IPS-20b (cell line): ENCODE measurements at regions not wholly inside any gene's neighbourhood (a gene's known extent, or its start where the extent isn't known, plus 50 kb on each side); places are given as distances from the start of the nearest gene placed in this dataset.
"Not testable (repeated sequence)": the region's sequence is repeated elsewhere in the genome, so short reads cannot be mapped to it uniquely, and the experiment has no call there.

ENCODE experiments used
- H3K27ac ChIP-seq: one replicate; pipeline ENCODE4 v1.5.1; 2013; ENCODE audit warnings: low read length
- H3K27me3 ChIP-seq: 2 replicates; pipeline ENCODE4 v1.6.1; 2013; ENCODE audit warnings: mild to moderate bottlenecking, low read length, inconsistent platforms; ENCODE audit not compliant: insufficient read depth
- H3K36me3 ChIP-seq: 2 replicates; pipeline ENCODE4 v1.6.1; 2013; ENCODE audit warnings: low read depth, mild to moderate bottlenecking, inconsistent platforms, low read length, moderate library complexity; ENCODE audit not compliant: insufficient read depth
- H3K4me1 ChIP-seq: 2 replicates; pipeline ENCODE4 v1.6.1; 2013; ENCODE audit warnings: mild to moderate bottlenecking, control low read depth, inconsistent platforms, low read length, moderate library complexity; ENCODE audit not compliant: insufficient read depth
- H3K4me3 ChIP-seq: 2 replicates; pipeline ENCODE4 v1.5.1; 2013; ENCODE audit warnings: mild to moderate bottlenecking, low read length, inconsistent platforms
- H3K9ac ChIP-seq: 2 replicates; pipeline ENCODE4 v1.6.1; 2013; ENCODE audit warnings: low read depth, mild to moderate bottlenecking, inconsistent platforms, low read length, moderate library complexity
- H3K9me3 ChIP-seq: 2 replicates; pipeline ENCODE4 v1.6.1; 2013; ENCODE audit warnings: mild to moderate bottlenecking, low read depth, low read length, inconsistent platforms; ENCODE audit not compliant: insufficient read depth

DNA sequence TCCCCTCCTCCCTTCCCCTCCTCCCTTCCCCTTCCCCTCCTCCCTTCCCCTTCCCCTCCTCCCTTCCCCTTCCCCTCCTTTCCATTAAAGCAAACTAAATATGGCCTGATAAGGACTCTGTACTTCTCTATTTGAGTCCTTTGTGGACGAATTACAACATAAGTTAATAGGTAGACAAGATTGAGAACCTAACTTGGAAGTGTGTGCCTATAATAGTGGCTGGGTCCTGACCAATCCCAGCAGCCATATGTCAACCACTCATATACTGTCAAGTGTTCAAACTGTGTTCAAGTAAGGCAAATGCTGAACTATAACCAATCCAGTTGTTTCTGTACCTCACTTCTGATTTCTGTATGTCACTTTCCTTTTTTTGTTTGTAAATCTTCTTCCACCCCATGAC lies 97.1 kb upstream of the RBMS1 start:
- Histone ChIP-seq H3K27ac (no peak overlapping the region), H3K36me3 (no peaks in the 10 kb centered on the region), H3K4me3 (no peak overlapping the region), H3K9ac (no peak overlapping the region), H3K27me3 (no peaks in the 10 kb centered on the region), H3K9me3 (peaks cover 10% of the 10 kb centered on the region), H3K4me1 (no peaks in the 10 kb centered on the region)

DNA sequence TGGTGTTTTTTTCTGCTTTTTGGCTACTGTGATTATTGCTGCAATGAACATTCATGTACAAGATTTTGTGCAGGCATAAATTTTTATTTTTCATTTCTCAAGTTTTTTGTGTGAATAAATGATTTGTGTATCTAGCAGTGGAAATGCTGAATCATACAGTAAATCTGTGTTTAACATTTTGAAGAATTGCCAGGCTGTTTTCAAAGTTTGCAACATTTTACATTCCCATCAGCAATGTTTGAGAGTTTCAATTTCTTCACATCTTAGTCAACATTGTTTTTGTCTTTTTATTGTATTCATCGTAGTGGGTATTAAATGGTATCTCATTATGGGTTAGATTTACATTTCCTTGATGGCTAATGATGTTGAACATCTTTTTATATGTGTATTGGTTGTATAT lies 98.8 kb upstream of the RBMS1 start:
- no peaks in the 10 kb centered on the region for H3K4me1 ChIP-seq
- no peaks in the 10 kb centered on the region for H3K36me3 ChIP-seq
- H3K4me3 ChIP-seq = no peak overlapping the region
- no peak overlapping the region for H3K9ac ChIP-seq
- no peaks in the 10 kb centered on the region for H3K27me3 ChIP-seq
- H3K27ac ChIP-seq = no peak overlapping the region
- peaks cover 10% of the 10 kb centered on the region for H3K9me3 ChIP-seq

DNA sequence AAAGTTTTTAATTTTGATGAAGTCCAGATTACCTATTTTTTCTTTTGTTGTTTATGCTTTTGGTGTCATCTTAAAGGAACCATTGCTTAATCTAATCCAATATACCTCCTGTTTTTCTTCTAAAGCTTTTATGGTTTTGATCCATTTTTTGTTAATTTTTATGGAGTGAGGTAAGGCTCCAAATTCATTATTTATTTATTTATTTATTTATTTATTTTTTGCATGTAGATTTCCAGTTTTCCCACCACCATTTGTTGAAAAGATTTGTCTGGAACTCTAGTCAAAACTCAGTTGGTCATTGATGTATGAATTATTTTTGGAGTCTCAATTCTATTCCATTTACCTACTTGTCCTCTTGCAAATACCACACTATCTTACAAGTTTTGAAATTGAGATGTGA lies 99.4 kb upstream of the RBMS1 start:
- H3K27ac ChIP-seq = no peak overlapping the region
- H3K4me3 ChIP-seq = no peak overlapping the region
- no peak overlapping the region for H3K9ac ChIP-seq
- peaks cover 10% of the 10 kb centered on the region for H3K9me3 ChIP-seq
- no peaks in the 10 kb centered on the region for H3K27me3 ChIP-seq
- H3K4me1 ChIP-seq = no peaks in the 10 kb centered on the region
- no peaks in the 10 kb centered on the region for H3K36me3 ChIP-seq

DNA sequence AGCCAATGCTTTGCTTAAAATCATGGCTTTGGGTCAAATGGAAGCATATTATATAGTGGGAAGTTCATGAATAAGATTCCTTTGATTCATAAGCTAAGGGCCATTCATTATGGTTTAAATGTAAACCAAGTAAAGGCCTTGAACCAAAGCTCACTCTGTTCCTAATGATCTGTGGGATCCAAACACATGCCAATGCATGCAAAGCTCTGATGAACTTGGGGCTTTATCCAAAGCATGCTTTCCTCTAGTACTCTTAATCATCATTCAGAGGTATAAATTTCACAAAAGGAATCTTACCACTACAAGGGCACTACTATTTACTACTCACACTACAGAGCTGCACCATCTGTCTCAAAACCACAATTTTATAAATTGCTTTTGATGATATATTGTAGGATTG lies 102.8 kb upstream of the RBMS1 start:
- H3K4me3 ChIP-seq = no peak overlapping the region
- H3K4me1 ChIP-seq = no peaks in the 10 kb centered on the region
- H3K27me3 ChIP-seq = no peaks in the 10 kb centered on the region
- H3K9me3 ChIP-seq = peaks cover 10% of the 10 kb centered on the region; the same call in 1 of the 2 replicates
- no peaks in the 10 kb centered on the region for H3K36me3 ChIP-seq
- H3K27ac ChIP-seq = no peak overlapping the region
- no peak overlapping the region for H3K9ac ChIP-seq

DNA sequence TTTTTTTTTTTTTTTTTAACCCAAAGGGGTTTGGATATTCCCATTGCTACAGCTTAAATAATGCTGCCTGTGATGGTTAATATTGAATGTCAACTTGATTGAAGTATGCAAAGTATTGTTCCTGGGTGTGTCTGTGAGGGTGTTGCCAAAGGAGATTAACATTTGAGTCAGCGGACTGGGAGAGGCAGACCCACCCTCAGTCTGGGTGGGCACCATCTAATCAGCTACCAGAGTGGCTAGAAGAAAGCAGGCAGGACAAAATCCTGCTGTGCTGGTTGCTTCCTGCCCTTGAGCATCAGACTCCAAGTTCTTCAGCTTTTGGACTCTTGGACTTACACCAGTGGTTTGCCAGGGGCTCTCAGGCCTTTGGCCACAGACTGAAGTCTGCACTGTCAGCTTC lies 106.8 kb upstream of the RBMS1 start:
- not testable (repeated sequence) for H3K9me3 ChIP-seq, H3K36me3 ChIP-seq, H3K27ac ChIP-seq, H3K9ac ChIP-seq, H3K4me3 ChIP-seq, H3K4me1 ChIP-seq, H3K27me3 ChIP-seq

DNA sequence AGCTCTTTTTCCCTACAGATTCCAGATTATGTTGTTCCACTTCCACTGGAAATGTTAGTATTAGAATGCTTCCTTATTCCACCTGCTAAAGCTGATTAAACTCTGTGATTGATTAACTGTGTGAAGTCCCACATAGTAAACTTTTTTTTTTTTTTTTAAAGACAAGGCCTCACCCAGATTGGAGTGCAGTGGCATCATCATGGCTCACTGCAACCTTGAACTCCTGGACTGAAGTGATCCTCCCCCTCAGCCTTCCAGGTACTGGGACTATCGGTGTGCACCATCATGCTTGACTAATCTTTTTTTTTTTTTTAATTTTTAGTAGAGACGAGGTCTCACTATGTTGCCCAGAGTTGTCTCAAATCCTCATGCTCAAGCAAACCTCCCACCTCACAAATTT lies 108.5 kb upstream of the RBMS1 start:
- no peaks in the 10 kb centered on the region for H3K36me3 ChIP-seq

DNA sequence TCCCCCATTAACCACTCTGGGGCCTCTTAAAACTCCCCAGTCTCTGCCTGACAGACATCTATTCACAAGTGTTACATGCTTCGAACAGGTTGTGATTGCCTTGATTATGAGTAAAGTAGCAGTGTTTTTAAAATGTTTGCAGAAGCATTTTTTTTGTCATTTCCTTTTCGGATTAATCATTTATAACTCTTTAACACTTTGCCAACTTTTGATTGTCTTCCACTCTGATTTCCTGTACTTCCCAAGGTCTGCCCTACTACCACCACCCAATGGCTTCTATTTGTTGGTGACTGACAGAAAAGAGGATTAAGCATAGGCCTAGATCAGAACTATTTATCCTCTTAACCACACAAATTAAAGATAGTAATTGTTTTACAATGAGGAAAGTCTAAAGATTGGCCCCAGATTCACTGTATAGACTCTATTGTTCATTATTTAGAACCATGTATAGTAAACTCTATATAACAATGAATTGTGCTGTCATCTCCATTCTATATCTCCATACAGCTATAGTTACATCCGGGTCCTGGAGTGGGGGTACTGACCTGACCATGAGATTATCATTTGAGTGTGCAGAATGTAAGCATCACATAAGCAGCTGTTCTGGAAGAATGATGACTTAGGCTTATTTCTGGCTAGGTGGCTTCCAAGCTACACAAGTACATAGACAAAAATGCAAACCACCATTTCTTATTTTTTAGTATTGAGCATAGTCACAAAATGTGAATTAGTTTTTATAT lies 110.3 kb upstream of the RBMS1 start:
- no peaks in the 10 kb centered on the region for H3K9me3 ChIP-seq
- no peaks in the 10 kb centered on the region for H3K36me3 ChIP-seq
- peaks cover 3% of the 10 kb centered on the region; the same call in 1 of the 2 replicates for H3K4me1 ChIP-seq
- H3K27ac ChIP-seq = no peak overlapping the region
- no peak overlapping the region for H3K9ac ChIP-seq
- no peak overlapping the region for H3K4me3 ChIP-seq
- H3K27me3 ChIP-seq = no peaks in the 10 kb centered on the region

More for the DNA sequence above, 108.5 kb upstream of the RBMS1 start:
- no peak overlapping the region for H3K4me3 ChIP-seq
- no peaks in the 10 kb centered on the region for H3K4me1 ChIP-seq
- H3K27me3 ChIP-seq = no peaks in the 10 kb centered on the region
- no peak overlapping the region for H3K9ac ChIP-seq
- H3K9me3 ChIP-seq = no peaks in the 10 kb centered on the region
- H3K27ac ChIP-seq = no peak overlapping the region

DNA sequence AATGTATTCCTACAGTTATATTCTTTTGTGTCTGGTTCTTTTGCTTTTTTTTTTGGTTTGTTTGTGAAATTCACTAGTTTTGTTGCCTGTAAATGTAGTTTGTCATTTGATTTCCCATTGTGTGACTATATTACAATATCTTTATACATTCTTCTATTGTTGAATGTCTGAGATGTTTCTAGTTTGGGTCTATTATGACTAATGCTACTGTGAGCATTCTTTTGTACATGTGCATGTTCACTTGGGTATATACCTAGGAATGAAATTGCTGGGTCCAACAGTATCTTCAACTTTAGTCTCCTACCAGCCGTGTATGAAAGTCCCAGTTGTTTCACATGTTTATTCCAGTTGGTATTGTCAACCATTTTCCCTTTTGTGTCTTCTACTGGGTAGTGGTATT lies 112.7 kb upstream of the RBMS1 start:
- Histone ChIP-seq H3K27ac (no peak overlapping the region), H3K9me3 (no peaks in the 10 kb centered on the region), H3K9ac (no peak overlapping the region), H3K4me3 (no peak overlapping the region), H3K27me3 (no peaks in the 10 kb centered on the region), H3K4me1 (peaks cover 3% of the 10 kb centered on the region; the same call in 1 of the 2 replicates), H3K36me3 (no peaks in the 10 kb centered on the region)

DNA sequence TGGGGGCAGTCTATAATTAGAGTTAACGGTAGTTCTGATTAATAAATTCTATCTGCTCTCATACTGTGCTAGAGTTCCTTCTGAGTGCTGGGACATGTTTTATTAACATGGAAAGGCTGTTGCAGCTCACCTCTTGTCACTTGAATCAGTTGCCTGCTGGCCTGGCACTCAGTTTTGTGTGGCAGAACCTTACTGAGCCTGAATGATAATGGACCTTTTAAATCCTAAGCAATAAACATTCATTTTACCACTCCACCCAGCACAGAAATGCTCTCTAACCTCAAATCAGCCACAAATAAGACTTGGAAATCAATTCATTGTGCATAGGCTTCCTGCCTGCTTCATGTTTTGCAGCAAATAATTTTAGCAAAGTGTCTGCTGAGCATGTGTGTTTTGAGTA lies 115.0 kb upstream of the RBMS1 start:
- no peak overlapping the region for H3K9ac ChIP-seq
- no peaks in the 10 kb centered on the region for H3K27me3 ChIP-seq
- peaks cover 3% of the 10 kb centered on the region; the same call in 1 of the 2 replicates for H3K4me1 ChIP-seq
- H3K36me3 ChIP-seq = no peaks in the 10 kb centered on the region
- H3K9me3 ChIP-seq = no peaks in the 10 kb centered on the region
- H3K4me3 ChIP-seq = no peak overlapping the region
- H3K27ac ChIP-seq = no peak overlapping the region

DNA sequence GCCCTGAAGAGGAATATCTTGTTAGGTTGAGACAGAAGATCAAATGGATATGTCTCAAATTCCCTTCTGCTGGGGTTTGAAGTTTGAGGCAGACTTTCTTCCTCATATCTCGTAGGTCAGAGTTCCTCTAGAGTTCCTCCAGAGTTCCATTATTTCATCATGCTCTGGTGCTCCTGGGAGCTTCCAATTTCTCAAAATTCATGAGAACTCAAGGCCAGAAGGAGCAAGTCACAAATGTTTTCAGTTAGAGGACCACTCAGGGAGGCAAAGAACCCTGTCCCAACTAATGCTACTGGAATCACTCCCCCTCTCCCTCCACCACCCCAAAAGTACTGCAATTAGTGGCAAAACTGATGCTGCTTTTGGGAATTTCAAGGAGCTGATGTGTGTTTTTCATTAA lies 115.7 kb upstream of the RBMS1 start:
- Histone ChIP-seq H3K9me3 (no peaks in the 10 kb centered on the region), H3K9ac (no peak overlapping the region), H3K27me3 (no peaks in the 10 kb centered on the region), H3K4me1 (peaks cover 3% of the 10 kb centered on the region; the same call in 1 of the 2 replicates), H3K36me3 (no peaks in the 10 kb centered on the region), H3K4me3 (no peak overlapping the region), H3K27ac (no peak overlapping the region)

DNA sequence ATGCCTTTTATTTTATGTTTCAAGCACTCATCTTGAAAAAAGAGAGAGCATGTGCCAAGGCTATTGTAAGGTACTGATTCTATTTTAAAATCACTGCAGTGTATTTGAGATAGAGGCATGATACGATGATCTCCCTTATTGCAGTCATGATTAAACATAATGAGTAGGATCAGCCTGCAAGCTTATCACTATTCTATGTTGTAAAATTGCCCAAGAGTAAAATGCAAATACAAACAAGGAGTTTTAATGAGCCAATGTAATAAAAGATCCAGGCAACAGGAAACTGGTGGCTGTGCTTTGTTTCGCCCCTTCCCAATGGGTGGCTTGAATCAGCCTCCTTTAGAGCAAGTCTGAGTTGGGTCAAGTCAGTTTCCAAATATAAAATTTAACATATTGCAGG lies 116.4 kb upstream of the RBMS1 start:
- Histone ChIP-seq H3K4me1 (peaks cover 3% of the 10 kb centered on the region; the same call in 1 of the 2 replicates), H3K9me3 (no peaks in the 10 kb centered on the region), H3K4me3 (no peak overlapping the region), H3K36me3 (no peaks in the 10 kb centered on the region), H3K27ac (no peak overlapping the region), H3K9ac (no peak overlapping the region), H3K27me3 (no peaks in the 10 kb centered on the region)

DNA sequence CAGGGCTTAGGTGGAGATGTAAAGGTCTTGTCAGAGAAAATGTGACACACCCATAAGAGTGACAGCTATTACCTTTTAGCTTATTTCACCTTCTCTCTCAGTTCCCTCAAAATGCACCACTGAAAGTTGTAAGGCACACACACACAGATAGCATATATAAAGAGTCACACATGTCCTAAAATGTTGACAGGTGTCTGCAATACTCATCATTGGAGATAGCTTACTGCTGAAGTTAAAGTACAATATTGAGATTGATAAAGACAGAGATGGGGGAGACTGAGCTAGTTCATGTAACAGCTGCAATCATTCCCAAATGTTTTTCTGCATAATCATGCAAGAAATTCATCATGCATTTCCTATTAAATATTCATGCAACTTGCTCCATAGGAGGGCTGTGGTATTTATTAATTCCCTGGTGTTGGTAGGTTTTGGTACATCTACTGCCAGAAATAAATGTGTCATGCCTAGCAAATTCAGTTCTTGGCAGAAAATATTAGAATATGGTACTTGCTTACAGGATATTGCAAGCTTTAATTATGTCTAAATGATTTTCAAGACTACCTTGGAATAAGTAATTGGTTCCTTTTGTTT lies 118.8 kb upstream of the RBMS1 start:
- Histone ChIP-seq H3K27me3 (no peaks in the 10 kb centered on the region), H3K9me3 (no peaks in the 10 kb centered on the region), H3K4me1 (peaks cover 3% of the 10 kb centered on the region; the same call in 1 of the 2 replicates), H3K27ac (no peak overlapping the region), H3K36me3 (no peaks in the 10 kb centered on the region), H3K9ac (no peak overlapping the region), H3K4me3 (no peak overlapping the region)
